Karpas-422 (cell line): ENCODE measurements at regions not wholly inside any gene's neighbourhood (a gene's known extent, or its start where the extent isn't known, plus 50 kb on each side); places are given as distances from the start of the nearest gene placed in this dataset.
"Not testable (repeated sequence)": the region's sequence is repeated elsewhere in the genome, so short reads cannot be mapped to it uniquely, and the experiment has no call there.

ENCODE experiments used
- DNase-seq: peaks from one replicate; pipeline ENCODE4 v3.0.0-alpha.2; 2015
- H2AFZ ChIP-seq: fragments of 200-600 bp; sonication (generic); 2 replicates; pipeline ENCODE4 v1.6.1; 2014; ENCODE audit warnings: antibody characterized with exemption, low read length, mixed read lengths
- H3K27ac ChIP-seq: fragments of 200-600 bp; sonication (generic); 2 replicates; pipeline ENCODE4 v1.5.1; 2014; ENCODE audit warnings: mild to moderate bottlenecking, low read length, moderate library complexity
- H3K27me3 ChIP-seq: fragments of 200-600 bp; sonication (generic); 2 replicates; pipeline ENCODE4 v1.6.1; 2014; ENCODE audit warnings: low read length, mixed read lengths
- H3K36me3 ChIP-seq: fragments of 200-600 bp; sonication (generic); 2 replicates; pipeline ENCODE4 v1.6.1; 2014; ENCODE audit warnings: low read length, mixed read lengths; ENCODE audit not compliant: insufficient read depth
- H3K4me1 ChIP-seq: fragments of 200-600 bp; sonication (generic); 2 replicates; pipeline ENCODE4 v1.6.1; 2014; ENCODE audit warnings: mild to moderate bottlenecking, low read length, mixed read lengths
- H3K4me2 ChIP-seq: fragments of 200-600 bp; sonication (generic); 2 replicates; pipeline ENCODE4 v1.6.1; 2014; ENCODE audit warnings: low read length, low read depth, mild to moderate bottlenecking; ENCODE audit not compliant: poor library complexity, severe bottlenecking
- H3K4me3 ChIP-seq: fragments of 200-600 bp; sonication (generic); 2 replicates; pipeline ENCODE4 v1.5.1; 2014; ENCODE audit warnings: mild to moderate bottlenecking, antibody characterized with exemption, low read length, mixed read lengths
- H3K79me2 ChIP-seq: fragments of 200-600 bp; sonication (generic); 2 replicates; pipeline ENCODE4 v1.6.1; 2014; ENCODE audit warnings: mild to moderate bottlenecking, low read length, mixed read lengths
- H3K9ac ChIP-seq: fragments of 200-600 bp; sonication (generic); 2 replicates; pipeline ENCODE4 v1.6.0; 2014; ENCODE audit warnings: low read length
- H3K9me2 ChIP-seq: fragments of 200-600 bp; sonication (generic), shearing (Covaris generic); replicated peaks from 2 replicates; pipeline ENCODE4 v1.6.0; 2014; ENCODE audit warnings: mild to moderate bottlenecking, low read length, moderate library complexity; ENCODE audit not compliant: insufficient read depth
- H3K9me3 ChIP-seq: fragments of 300-700, 200-600 bp; sonication (generic); 2 replicates; pipeline ENCODE4 v1.6.1; 2014; ENCODE audit warnings: low read length, mixed read lengths
- H4K20me1 ChIP-seq: fragments of 200-600 bp; sonication (generic); 2 replicates; pipeline ENCODE4 v1.6.1; 2014; ENCODE audit warnings: mild to moderate bottlenecking, antibody characterized with exemption, low read length, low read depth; ENCODE audit not compliant: insufficient read depth

DNA sequence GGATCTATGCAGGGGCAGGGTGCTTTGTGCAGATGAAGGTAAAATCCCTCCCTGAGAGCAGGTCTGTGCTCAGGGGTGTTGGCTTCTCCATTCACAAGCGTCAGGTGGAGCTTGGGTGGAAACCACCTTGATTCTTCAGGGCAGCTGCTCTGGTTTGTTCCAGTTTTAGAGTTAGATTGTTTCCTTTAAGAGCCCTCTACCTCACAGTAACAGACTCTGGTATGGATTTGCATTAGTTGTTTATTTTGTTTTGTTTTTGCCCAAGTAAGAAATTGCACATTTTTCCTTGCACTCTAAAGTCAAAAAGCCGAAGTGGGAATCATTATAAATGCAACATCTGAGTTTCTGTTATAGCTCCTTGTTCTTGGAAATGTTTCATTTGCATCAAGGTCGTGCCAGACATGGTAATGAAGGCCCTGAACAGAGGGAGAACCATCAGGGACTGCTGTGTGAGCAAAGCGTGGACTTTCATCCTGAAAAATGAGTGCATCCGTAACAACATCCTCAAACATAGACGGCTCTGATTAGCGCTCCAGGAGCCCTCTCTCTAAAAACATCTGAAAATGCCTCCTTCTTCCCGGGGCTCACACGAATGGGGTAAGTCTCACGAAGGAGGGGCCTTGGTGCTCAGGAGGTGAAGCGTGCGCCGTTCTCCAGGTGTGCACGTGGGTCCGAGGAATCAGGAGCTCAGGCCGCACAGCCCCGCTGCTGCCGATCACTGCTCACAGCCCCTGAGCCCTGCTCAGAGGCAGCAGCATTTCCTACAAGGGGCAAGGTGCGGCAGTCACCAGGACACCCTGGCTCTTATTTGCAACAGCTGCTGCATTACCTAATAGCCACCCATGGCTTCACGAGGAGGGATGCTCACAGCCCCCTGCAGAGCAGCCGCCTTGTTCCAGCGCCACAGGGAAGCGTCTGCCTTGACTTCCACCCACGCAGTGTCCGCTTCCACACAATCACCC, 396.7 kb upstream of the ANKRD20A1 start:
- H4K20me1 ChIP-seq, H2AFZ ChIP-seq, H3K4me2 ChIP-seq, H3K36me3 ChIP-seq, H3K79me2 ChIP-seq, DNase-seq, H3K9ac ChIP-seq, H3K9me3 ChIP-seq, H3K27ac ChIP-seq, H3K4me1 ChIP-seq, H3K27me3 ChIP-seq, H3K9me2 ChIP-seq, H3K4me3 ChIP-seq: not testable (repeated sequence)

- not testable (repeated sequence) for H4K20me1 ChIP-seq, H3K9ac ChIP-seq, H3K36me3 ChIP-seq, DNase-seq, H3K4me1 ChIP-seq, H3K27me3 ChIP-seq, H3K79me2 ChIP-seq, H3K4me3 ChIP-seq, H3K4me2 ChIP-seq, H3K9me2 ChIP-seq, H3K27ac ChIP-seq, H2AFZ ChIP-seq, H3K9me3 ChIP-seq
Measured at GRCh38 chr9:67452941-67453340, 405.8 kb upstream of the ANKRD20A1 start.

GRCh38 chr9:67442313-67442712, 416.4 kb upstream of the ANKRD20A1 start:
- H3K9ac ChIP-seq, H3K36me3 ChIP-seq, H2AFZ ChIP-seq, H3K4me2 ChIP-seq, H3K27me3 ChIP-seq, H4K20me1 ChIP-seq, H3K4me1 ChIP-seq, H3K4me3 ChIP-seq, H3K27ac ChIP-seq, H3K79me2 ChIP-seq, DNase-seq, H3K9me3 ChIP-seq, H3K9me2 ChIP-seq: not testable (repeated sequence)

- H3K27me3 ChIP-seq, H3K4me1 ChIP-seq, H3K9ac ChIP-seq, H3K9me2 ChIP-seq, H3K9me3 ChIP-seq, H3K4me2 ChIP-seq, H3K36me3 ChIP-seq, DNase-seq, H3K4me3 ChIP-seq, H3K27ac ChIP-seq, H2AFZ ChIP-seq, H3K79me2 ChIP-seq, H4K20me1 ChIP-seq: not testable (repeated sequence)
Measured at GRCh38 chr9:67437011-67437410, 421.7 kb upstream of the ANKRD20A1 start.

GRCh38 chr9:67424881-67425280, 432.5 kb upstream of the SPATA31A3 start:
- not testable (repeated sequence) for H4K20me1 ChIP-seq, DNase-seq, H3K36me3 ChIP-seq

GRCh38 chr9:67423049-67423728, 430.8 kb upstream of the SPATA31A3 start:
- not testable (repeated sequence) for H3K36me3 ChIP-seq, H3K79me2 ChIP-seq, H3K4me1 ChIP-seq, H2AFZ ChIP-seq, H3K4me2 ChIP-seq, H3K27ac ChIP-seq, DNase-seq, H3K9me2 ChIP-seq, H3K9me3 ChIP-seq, H3K27me3 ChIP-seq, H3K9ac ChIP-seq, H3K4me3 ChIP-seq, H4K20me1 ChIP-seq

More at GRCh38 chr9:67424881-67425280, 432.5 kb upstream of the SPATA31A3 start:
- not testable (repeated sequence) for H2AFZ ChIP-seq, H3K4me1 ChIP-seq, H3K9ac ChIP-seq, H3K27me3 ChIP-seq, H3K79me2 ChIP-seq, H3K27ac ChIP-seq, H3K4me3 ChIP-seq, H3K9me2 ChIP-seq, H3K9me3 ChIP-seq, H3K4me2 ChIP-seq

- not testable (repeated sequence) for H4K20me1 ChIP-seq, H3K4me1 ChIP-seq, H3K9me3 ChIP-seq, H3K4me2 ChIP-seq, H3K9me2 ChIP-seq, DNase-seq, H3K36me3 ChIP-seq, H3K79me2 ChIP-seq, H3K27ac ChIP-seq, H2AFZ ChIP-seq, H3K4me3 ChIP-seq, H3K27me3 ChIP-seq, H3K9ac ChIP-seq
Measured at GRCh38 chr9:67418496-67419079, 426.2 kb upstream of the SPATA31A3 start.

DNA sequence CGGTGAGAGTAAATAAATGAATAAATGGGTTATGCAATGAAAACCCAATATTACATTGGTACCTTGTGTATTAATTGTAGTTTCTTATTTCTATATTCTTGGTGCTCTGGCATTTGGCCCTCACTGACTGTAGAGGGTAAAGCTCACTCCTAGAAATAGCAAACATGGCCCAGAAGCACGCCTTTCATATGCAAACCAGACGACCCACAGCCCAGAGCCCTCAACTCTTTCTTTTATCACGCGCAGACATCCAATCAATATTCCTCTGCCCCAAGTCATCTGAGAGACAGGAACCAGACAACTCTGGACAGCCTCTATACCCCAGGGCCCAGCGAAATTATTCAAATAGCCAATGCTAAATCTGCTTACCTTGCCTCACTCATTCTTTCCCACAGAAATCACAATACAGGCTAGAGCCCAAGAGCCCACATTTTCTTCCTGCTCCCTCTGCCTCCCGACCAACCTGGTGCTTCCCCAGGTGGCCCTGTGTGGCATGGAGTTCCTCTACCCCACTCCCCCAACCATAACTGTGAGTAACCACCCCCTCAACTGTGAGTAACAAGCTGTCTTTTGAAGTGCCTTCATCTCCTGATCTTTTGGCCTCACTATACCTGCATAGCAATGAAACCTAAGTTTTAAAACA, 425.1 kb upstream of the SPATA31A3 start:
- DNase-seq, H3K27ac ChIP-seq, H4K20me1 ChIP-seq, H3K27me3 ChIP-seq, H2AFZ ChIP-seq, H3K9ac ChIP-seq, H3K4me1 ChIP-seq, H3K79me2 ChIP-seq, H3K36me3 ChIP-seq, H3K9me3 ChIP-seq, H3K9me2 ChIP-seq, H3K4me2 ChIP-seq, H3K4me3 ChIP-seq: not testable (repeated sequence)
